ENCODE measurements at regions not wholly inside any gene's neighbourhood (a gene's known extent, or its start where the extent isn't known, plus 50 kb on each side); places are given as distances from the start of the nearest gene placed in this dataset.

GRCh38 chr16:6828690-6829089 is 504.0 kb upstream of the RBFOX1 start:
- TF ChIP-seq CTCF (IDR thresholded peaks at IDR 0.05) (no peak), POLR2AphosphoS5 (IDR thresholded peaks at IDR 0.05; ENCODE audit: insufficient read depth in 1 of 2, low read depth in 1 of 2) (no peak), POLR2A (IDR thresholded peaks at IDR 0.05) (no peak)

Measured in vagina (tissue), 2 donors.